Activated CD4-positive, alpha-beta T cell treated with anti-CD3 and anti-CD28 coated beads, Interleukin-2, amount 10 ng/mL, durations not matched to agents 7 days and 5 days (primary cell): ENCODE measurements at regions not wholly inside any gene's neighbourhood (a gene's known extent, or its start where the extent isn't known, plus 50 kb on each side); places are given as distances from the start of the nearest gene placed in this dataset.

Experiments
- CTCF ChIA-PET: fragments of 350-600 bp; sonication (Branson Sonifier 250); formaldehyde crosslinking; loops from one replicate; lab custom pipeline; 2021; ENCODE audit warnings: antibody characterized with exemption; lab: Charles Lee
- POLR2A ChIA-PET: fragments of 350-600 bp; sonication (Branson Sonifier 250); formaldehyde crosslinking; loops from one replicate; lab custom pipeline; 2021; ENCODE audit warnings: antibody characterized with exemption; lab: Charles Lee
- DNase-seq: peaks from one replicate; pipeline ENCODE4 v3.0.0-alpha.2; 2020
- H3K27ac Mint-ChIP-seq: one replicate; pipeline ENCODE4 v1.8.0; 2021; ENCODE audit warnings: mild to moderate bottlenecking, moderate library complexity, mixed read lengths
- H3K27me3 Mint-ChIP-seq: one replicate; pipeline ENCODE4 v1.8.0; 2021; ENCODE audit warnings: mixed read lengths
- H3K36me3 Mint-ChIP-seq: one replicate; pipeline ENCODE4 v1.8.0; 2021; ENCODE audit warnings: low read depth, mixed read lengths
- H3K4me1 Mint-ChIP-seq: one replicate; pipeline ENCODE4 v1.8.0; 2021; ENCODE audit warnings: mixed read lengths
- H3K4me3 Mint-ChIP-seq: one replicate; pipeline ENCODE4 v1.8.0; 2021; ENCODE audit warnings: mild to moderate bottlenecking, moderate library complexity, mixed read lengths
- H3K9me3 Mint-ChIP-seq: one replicate; pipeline ENCODE4 v1.8.0; 2021; ENCODE audit warnings: mixed read lengths

DNA sequence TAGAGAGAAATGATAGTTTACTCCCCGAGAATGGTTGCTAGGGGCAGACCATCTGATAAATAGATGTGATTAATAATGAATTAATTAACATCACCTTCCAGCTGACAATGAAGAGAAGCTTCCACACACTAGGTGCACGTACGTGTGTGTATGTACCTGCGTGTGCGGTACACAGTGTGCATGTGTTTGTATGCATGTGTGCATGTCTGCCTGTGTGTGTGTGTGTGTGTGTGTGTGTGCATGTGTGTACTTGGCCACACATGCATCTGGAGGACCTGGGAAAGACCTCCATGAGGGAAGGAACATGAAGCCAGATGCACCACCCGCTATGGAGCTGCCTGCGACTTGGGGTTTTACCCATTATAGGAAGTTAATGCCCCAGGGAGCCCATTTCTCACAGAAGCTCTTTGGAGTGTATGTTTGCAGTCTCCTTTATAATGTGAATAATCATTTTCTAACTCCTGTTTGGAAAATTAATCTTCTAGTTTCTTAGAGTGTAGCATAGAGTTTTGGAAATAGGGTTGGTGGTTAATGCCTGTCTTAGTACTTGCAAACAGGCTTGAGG, 229.1 kb downstream of the ENGASE start:
- Mint-ChIP-seq H3K9me3 (no peaks in the 10 kb centered on the region), H3K4me1 (no peaks in the 10 kb centered on the region), H3K36me3 (no peaks in the 10 kb centered on the region), H3K4me3 (no peak overlapping the region), H3K27me3 (peaks cover 2% of the 10 kb centered on the region), H3K27ac (no peak overlapping the region)
- DNase-seq = no peak
- ChIA-PET POLR2A (no interaction called here), CTCF (no interaction called here)

DNA sequence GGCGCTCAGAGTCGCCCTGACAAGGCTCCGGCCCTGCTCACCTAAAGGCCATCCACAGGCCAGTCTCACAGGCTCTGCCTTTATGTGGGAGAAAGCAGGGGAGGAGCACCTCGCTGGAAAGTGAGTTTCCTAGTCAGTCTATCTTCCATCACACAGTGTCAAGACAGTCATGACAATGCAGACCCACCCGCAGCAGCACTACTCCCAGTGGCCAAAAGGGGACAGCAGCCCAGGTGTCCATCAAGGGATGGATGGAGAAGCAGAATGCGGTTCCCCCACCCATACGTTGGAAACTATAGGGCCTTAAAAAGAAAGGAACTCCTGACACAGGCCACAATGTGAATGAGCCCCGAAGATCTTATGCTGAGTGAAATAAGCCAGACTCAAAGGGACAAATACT, 226.8 kb downstream of the ENGASE start:
- Mint-ChIP-seq H3K9me3 (no peaks in the 10 kb centered on the region), H3K4me3 (no peak overlapping the region), H3K36me3 (no peaks in the 10 kb centered on the region), H3K27ac (no peak overlapping the region), H3K4me1 (no peaks in the 10 kb centered on the region), H3K27me3 (peaks cover 2% of the 10 kb centered on the region)
- CTCF ChIA-PET = no interaction called here
- no peak for DNase-seq
- POLR2A ChIA-PET = no interaction called here

DNA sequence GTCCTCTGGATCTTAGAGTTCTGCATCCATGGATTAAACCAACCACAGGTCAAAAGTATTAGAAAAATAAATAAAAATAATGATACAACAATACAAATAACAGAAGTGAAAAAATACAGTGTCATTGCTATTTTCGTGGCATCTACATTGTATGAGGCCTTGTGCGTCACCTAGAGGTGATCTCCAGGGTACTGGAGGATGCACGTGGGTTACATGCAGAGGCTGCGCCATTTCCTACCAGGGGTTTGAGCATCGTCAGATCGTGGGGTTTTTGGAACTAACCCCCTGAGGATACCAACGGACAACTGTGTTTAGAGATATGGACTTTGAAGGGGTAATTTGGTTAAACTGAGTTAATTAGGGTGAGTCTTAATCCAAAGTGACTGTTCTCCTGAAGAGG, 224.7 kb downstream of the ENGASE start:
- no peak for DNase-seq
- Mint-ChIP-seq H3K27ac (no peak overlapping the region), H3K4me1 (no peaks in the 10 kb centered on the region), H3K4me3 (no peak overlapping the region), H3K36me3 (no peaks in the 10 kb centered on the region), H3K27me3 (peaks cover 2% of the 10 kb centered on the region), H3K9me3 (no peaks in the 10 kb centered on the region)
- ChIA-PET CTCF (no interaction called here), POLR2A (no interaction called here)

DNA sequence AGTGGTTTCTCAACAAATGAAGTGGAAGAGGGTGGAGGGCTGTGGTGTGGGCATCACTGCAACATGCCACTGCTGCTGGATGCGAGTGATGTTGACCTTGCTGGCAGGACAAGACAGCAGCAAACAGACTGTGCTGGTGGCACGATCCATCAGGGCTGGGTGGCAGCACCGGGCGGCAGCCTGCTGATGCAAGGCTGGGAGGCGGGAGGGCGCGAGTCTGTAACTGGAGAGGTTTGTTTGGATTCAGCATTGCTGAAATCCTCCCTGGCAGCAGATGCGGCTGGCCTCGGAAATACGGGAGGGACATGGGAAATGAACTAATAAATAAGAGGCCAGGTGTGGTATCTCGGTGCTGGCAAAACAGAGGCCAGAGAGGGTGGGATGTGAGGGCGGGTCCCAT, 224.2 kb downstream of the ENGASE start:
- no peak for DNase-seq
- POLR2A ChIA-PET = no interaction called here
- H3K27ac Mint-ChIP-seq = no peak overlapping the region
- no peaks in the 10 kb centered on the region for H3K9me3 Mint-ChIP-seq
- peaks cover 2% of the 10 kb centered on the region for H3K27me3 Mint-ChIP-seq
- CTCF ChIA-PET = interaction anchor here (0.8 kb wide), 1 partner anchor 93 kb away, joined by 4 read pairs; no protein-coding TSS in a partner anchor
- no peaks in the 10 kb centered on the region for H3K4me1 Mint-ChIP-seq
- no peaks in the 10 kb centered on the region for H3K36me3 Mint-ChIP-seq
- H3K4me3 Mint-ChIP-seq = no peak overlapping the region

DNA sequence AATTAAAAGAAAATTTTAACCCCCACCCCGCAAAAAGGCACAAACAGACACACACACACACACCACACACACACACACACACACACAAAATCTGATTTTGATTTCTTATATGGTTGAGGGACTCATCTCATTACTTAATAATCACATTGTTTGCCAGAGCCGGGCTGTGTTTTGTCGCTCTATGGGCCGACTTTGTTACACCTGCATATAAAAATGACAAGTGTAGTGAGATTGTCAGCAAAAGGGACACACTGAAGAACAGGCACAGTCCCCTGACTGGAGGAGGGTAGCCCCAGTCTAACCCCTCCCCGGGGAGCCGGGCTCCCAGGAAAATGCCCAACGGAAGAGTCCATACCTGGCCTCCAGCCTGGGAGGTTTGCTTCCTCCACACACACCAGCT, 221.6 kb downstream of the ENGASE start:
- ChIA-PET POLR2A (no interaction called here), CTCF (no interaction called here)
- Mint-ChIP-seq H3K36me3 (no peaks in the 10 kb centered on the region), H3K27me3 (no peaks in the 10 kb centered on the region), H3K27ac (no peak overlapping the region), H3K9me3 (no peaks in the 10 kb centered on the region), H3K4me3 (no peak overlapping the region), H3K4me1 (no peaks in the 10 kb centered on the region)
- DNase-seq = no peak

DNA sequence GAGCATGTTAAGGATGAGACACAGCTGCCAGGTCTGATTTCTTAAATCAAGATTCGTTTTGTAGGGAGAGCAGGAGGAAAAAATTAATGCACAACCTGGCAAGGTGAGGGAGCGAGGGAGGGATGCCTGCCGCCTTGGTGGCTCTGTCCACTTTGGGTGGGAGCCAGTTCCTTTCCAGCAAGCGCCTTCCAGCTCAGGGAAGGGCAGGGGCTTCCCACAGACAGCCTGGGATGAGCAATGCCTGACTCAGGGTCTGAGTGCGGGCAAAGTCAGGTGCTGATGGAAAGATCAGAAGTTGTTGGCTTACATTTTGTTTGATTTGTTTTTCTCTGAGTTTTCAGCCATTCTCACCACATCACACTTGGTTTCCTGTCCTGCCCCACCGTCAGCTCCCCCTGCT, 220.7 kb downstream of the ENGASE start:
- H3K4me3 Mint-ChIP-seq = no peak overlapping the region
- no peaks in the 10 kb centered on the region for H3K4me1 Mint-ChIP-seq
- POLR2A ChIA-PET = no interaction called here
- no peak overlapping the region for H3K27ac Mint-ChIP-seq
- DNase-seq = no peak
- no peaks in the 10 kb centered on the region for H3K36me3 Mint-ChIP-seq
- CTCF ChIA-PET = no interaction called here
- H3K27me3 Mint-ChIP-seq = no peaks in the 10 kb centered on the region
- no peaks in the 10 kb centered on the region for H3K9me3 Mint-ChIP-seq

DNA sequence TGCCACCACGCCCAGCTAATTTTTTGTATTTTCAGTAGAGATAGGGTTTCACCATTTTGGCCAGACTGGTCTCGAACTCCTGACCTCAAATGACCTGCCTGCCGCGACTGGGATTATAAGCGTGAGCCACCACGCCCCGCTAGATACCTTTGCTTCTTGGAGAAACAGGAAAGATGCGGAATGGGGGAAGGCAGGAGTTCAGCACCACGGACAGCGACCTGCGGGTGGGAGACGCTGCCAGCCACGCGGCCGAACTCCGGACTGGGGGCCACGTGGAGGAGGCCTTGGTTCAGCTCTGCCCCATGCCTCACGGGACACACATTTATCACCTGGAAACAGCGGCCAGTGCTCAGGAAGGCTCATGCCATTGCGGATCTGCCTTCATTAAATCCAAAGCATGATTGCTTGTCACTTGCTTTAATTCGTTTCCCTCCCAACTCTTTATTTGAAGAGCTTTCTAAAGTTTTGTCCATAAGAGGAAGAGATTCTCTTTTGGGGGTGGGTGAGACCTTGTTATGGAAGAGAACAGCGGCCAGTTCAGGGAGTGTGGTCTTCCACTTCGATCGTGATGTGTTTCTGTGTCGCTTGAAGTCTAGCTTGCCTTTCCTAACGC, 219.9 kb downstream of the ENGASE start:
- no peaks in the 10 kb centered on the region for H3K4me1 Mint-ChIP-seq
- H3K9me3 Mint-ChIP-seq = no peaks in the 10 kb centered on the region
- no peaks in the 10 kb centered on the region for H3K27me3 Mint-ChIP-seq
- H3K36me3 Mint-ChIP-seq = no peaks in the 10 kb centered on the region
- H3K4me3 Mint-ChIP-seq = no peak overlapping the region
- ChIA-PET CTCF (interaction anchor here (0.6 kb wide), 1 partner anchor 429 kb away, joined by 3 read pairs; no protein-coding TSS in a partner anchor), POLR2A (no interaction called here)
- DNase-seq = peak; percentile 61
- no peak overlapping the region for H3K27ac Mint-ChIP-seq

DNA sequence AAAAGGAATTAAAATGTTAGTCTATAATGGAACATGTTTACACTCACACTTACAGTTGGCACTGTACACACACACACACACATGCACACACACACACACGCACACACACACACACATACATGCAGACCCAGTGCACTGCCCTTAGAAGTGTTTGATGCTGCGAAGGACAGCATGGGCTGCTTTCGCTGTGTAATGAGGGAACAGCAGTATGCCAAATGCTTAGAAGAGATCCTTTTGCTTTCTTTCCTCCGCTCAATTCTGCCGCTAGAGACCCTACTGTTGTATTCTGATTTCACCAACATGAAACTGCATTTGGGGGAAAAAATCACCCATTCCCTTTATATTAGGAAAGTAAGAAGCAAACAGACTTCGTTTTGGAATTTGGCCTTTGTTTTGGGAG, 217.9 kb downstream of the ENGASE start:
- Mint-ChIP-seq H3K4me3 (no peak overlapping the region), H3K36me3 (no peaks in the 10 kb centered on the region)

DNA sequence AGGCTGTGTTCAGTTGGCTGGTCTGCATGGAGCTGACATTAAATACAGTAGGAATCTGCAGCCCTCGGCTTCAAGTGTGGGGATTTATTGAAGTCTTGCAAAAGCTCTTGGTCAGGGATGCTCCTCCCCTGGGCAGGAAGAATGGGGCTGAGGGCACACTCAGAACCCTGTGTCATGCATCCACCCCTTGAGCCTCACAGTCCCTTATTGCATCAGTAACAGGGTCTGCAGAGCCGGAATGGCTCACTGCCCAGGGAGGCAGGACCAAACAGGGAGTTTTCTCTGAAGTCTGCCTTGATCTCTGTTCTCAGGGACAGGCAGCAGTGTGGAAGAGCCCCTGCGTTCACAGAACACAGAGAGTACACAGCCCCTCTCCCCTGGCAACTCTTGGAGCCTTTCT, 216.8 kb downstream of the ENGASE start:
- H3K4me3 Mint-ChIP-seq = no peak overlapping the region
- H3K36me3 Mint-ChIP-seq = no peaks in the 10 kb centered on the region
- ChIA-PET CTCF (interaction anchor here (0.9 kb wide), 1 partner anchor 103 kb away, joined by 3 read pairs; no protein-coding TSS in a partner anchor), POLR2A (no interaction called here)
- no peaks in the 10 kb centered on the region for H3K4me1 Mint-ChIP-seq
- no peaks in the 10 kb centered on the region for H3K27me3 Mint-ChIP-seq
- no peaks in the 10 kb centered on the region for H3K9me3 Mint-ChIP-seq
- H3K27ac Mint-ChIP-seq = no peak overlapping the region
- no peak for DNase-seq

More for the DNA sequence above, 217.9 kb downstream of the ENGASE start:
- H3K27me3 Mint-ChIP-seq = no peaks in the 10 kb centered on the region
- no peak for DNase-seq
- POLR2A ChIA-PET = no interaction called here
- no peaks in the 10 kb centered on the region for H3K4me1 Mint-ChIP-seq
- no peak overlapping the region for H3K27ac Mint-ChIP-seq
- no peaks in the 10 kb centered on the region for H3K9me3 Mint-ChIP-seq
- CTCF ChIA-PET = no interaction called here

DNA sequence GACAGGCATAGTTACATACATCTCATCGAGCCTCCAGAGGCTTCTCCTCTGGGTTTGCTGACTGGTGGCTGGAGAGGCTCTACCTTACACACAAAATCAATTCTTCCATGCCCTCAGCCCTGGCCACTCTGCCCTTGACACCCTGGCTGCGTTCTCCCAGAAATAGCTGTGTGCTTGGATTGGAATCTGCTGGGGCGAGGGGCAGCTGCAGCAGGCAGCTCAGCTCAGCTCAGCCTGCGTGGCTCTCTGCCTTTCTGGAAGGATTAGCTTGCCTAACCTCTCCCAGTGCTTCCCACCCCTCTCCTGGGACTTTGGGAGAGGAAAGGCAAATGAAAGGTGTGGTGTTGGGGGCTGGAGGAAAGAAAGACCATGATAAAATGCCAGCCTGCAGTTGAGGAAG, 216.1 kb downstream of the ENGASE start:
- POLR2A ChIA-PET = no interaction called here
- no peaks in the 10 kb centered on the region for H3K27me3 Mint-ChIP-seq
- H3K27ac Mint-ChIP-seq = no peak overlapping the region
- H3K36me3 Mint-ChIP-seq = no peaks in the 10 kb centered on the region
- H3K9me3 Mint-ChIP-seq = no peaks in the 10 kb centered on the region
- H3K4me1 Mint-ChIP-seq = no peaks in the 10 kb centered on the region
- CTCF ChIA-PET = interaction anchor here (0.9 kb wide), 1 partner anchor 102 kb away, joined by 3 read pairs; no protein-coding TSS in a partner anchor
- no peak overlapping the region for H3K4me3 Mint-ChIP-seq
- DNase-seq = no peak

DNA sequence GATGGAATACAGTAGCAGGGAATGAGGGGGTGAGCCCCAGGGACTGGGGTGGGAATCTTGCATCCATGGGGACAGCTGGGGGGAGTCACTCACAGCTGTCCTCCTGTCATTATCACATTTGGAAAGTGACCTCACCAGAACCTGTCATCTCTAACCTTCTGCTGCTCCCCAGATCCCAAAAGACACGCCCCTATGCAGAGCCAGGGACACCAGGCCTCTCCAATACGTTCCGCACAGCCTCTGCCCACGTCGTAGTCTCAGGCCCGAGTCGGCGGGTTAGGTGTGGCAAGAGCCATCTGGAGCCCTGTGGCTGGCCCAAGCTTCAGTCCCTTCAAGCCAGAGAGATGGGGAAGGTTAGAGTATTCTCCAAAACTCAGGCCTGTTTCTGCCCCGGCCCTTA, 214.3 kb downstream of the ENGASE start:
- no peak overlapping the region for H3K4me3 Mint-ChIP-seq
- no peak overlapping the region for H3K27ac Mint-ChIP-seq
- no peaks in the 10 kb centered on the region for H3K4me1 Mint-ChIP-seq
- ChIA-PET CTCF (interaction anchor here (0.7 kb wide), 1 partner anchor 14 kb away, joined by 3 read pairs; no protein-coding TSS in a partner anchor), POLR2A (no interaction called here)
- H3K36me3 Mint-ChIP-seq = no peaks in the 10 kb centered on the region
- no peaks in the 10 kb centered on the region for H3K9me3 Mint-ChIP-seq
- DNase-seq = no peak
- H3K27me3 Mint-ChIP-seq = no peaks in the 10 kb centered on the region

DNA sequence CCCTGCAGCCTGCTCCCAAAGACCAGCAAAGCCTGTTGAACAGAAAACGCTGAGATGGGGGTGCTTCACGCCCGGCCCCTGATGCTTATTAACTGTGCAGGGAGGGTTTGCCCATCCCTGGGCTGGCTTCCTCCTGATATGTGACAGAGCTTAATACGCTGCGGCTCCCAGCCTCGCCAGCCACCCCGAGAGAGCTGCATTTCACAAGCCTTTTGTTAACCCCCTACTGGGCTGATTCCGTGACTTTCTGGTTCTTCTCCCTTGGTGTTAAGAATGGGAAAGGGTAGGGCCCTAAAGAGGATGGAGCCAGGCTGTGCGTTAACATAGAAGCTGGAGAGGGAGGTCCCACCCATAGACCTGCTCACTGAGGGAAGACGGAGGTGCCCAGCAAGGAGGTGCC, 211.8 kb downstream of the ENGASE start:
- CTCF ChIA-PET = no interaction called here
- H3K9me3 Mint-ChIP-seq = no peaks in the 10 kb centered on the region
- H3K4me1 Mint-ChIP-seq = no peaks in the 10 kb centered on the region
- peaks cover 2% of the 10 kb centered on the region for H3K27me3 Mint-ChIP-seq
- no peak overlapping the region for H3K27ac Mint-ChIP-seq
- H3K36me3 Mint-ChIP-seq = no peaks in the 10 kb centered on the region
- DNase-seq = no peak
- POLR2A ChIA-PET = no interaction called here
- H3K4me3 Mint-ChIP-seq = no peak overlapping the region

DNA sequence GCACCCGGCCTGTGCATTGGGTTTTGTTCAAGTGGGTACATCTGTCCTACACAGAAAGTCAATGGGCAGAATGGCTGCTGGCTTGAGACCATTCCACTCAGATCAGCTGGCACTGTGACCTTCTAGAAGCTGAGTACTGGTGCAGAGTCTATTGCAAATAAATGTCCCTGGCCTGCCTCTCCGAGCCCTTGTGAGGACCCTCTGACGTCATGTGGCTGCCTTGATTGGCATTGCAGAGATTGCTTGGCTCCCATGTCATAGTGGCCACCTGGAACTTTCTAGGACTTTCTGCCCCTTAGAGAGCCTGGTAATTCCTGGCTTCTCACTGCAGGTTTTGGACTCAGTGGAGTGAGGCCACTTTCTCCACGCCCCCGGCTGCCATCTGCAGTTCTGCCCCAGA, 211.3 kb downstream of the ENGASE start:
- Mint-ChIP-seq H3K4me3 (no peak overlapping the region), H3K9me3 (no peaks in the 10 kb centered on the region), H3K4me1 (no peaks in the 10 kb centered on the region), H3K36me3 (no peaks in the 10 kb centered on the region), H3K27me3 (peaks cover 2% of the 10 kb centered on the region), H3K27ac (no peak overlapping the region)
- CTCF ChIA-PET = no interaction called here
- no peak for DNase-seq
- POLR2A ChIA-PET = no interaction called here

DNA sequence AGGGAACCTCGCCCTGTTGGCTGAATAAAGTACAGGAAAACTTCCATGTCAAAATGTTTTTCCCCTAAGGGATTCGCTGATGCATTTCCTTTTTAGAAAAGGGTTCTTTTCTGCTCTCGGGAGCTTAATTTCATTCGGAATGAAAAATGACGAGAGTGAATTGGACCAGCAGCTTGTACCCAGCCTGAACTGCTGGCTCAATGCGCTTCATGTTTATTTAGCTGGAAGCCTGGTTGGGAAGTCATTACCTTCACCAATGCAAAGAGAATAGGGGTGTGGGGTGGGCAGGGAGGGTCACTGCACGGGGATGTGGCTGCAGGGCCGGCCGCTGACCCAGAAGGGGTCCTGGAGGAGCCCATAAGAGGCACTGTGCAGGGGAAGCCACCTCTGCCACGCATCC, 207.7 kb downstream of the ENGASE start:
- POLR2A ChIA-PET = no interaction called here

More for the DNA sequence above, 207.7 kb downstream of the ENGASE start:
- Mint-ChIP-seq H3K27ac (no peak overlapping the region), H3K4me1 (no peaks in the 10 kb centered on the region), H3K9me3 (no peaks in the 10 kb centered on the region), H3K27me3 (peaks cover 2% of the 10 kb centered on the region), H3K36me3 (no peaks in the 10 kb centered on the region), H3K4me3 (no peak overlapping the region)
- CTCF ChIA-PET = no interaction called here
- no peak for DNase-seq
